ENCODE measurements at regions not wholly inside any gene's neighbourhood (a gene's known extent, or its start where the extent isn't known, plus 50 kb on each side); places are given as distances from the start of the nearest gene placed in this dataset.

DNA sequence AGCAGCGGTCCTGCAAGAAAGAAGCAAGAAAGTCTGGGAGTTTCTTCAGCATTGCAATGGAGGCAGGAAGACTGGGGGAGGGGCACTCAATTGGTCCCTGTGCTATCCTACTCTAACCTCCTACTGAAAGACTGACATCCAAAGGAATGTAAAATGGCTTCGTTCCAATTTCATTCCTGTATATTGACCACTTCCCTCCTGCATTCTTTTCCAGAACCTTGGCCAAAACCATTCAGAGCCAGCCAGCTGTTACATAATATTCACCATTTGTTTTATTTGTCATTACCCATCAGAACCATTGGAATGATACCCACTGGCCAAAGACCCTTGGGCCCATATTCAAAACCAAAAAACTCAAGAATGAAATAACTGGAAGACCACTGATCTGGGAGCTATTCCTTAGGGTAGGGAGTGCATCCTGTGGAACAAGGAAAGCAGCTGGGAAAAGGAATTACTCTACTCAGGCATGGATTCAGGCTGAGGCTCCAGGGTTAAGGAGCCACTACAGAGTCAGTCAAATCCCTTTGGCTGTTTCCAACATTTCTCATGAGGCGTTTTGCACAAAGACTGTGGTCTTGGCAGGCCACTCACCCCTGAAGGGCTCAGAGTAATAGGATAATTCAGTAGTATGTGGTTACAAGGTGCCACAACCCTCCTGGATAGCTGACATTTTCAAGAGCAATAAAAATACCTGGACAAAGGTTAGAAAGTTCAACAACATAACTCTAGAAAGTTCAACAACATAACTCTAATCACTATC lies 148.7 kb upstream of the SLC1A3 start:
- no peak for TF ChIP-seq POLR2A (IDR thresholded peaks at IDR 0.05)
- TF ChIP-seq, protein P1, sequence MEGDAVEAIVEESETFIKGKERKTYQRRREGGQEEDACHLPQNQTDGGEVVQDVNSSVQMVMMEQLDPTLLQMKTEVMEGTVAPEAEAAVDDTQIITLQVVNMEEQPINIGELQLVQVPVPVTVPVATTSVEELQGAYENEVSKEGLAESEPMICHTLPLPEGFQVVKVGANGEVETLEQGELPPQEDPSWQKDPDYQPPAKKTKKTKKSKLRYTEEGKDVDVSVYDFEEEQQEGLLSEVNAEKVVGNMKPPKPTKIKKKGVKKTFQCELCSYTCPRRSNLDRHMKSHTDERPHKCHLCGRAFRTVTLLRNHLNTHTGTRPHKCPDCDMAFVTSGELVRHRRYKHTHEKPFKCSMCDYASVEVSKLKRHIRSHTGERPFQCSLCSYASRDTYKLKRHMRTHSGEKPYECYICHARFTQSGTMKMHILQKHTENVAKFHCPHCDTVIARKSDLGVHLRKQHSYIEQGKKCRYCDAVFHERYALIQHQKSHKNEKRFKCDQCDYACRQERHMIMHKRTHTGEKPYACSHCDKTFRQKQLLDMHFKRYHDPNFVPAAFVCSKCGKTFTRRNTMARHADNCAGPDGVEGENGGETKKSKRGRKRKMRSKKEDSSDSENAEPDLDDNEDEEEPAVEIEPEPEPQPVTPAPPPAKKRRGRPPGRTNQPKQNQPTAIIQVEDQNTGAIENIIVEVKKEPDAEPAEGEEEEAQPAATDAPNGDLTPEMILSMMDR (IDR thresholded peaks at IDR 0.05), result no peak

All from lower leg skin (tissue), 3 donors.